Trophoblast cell (in vitro differentiated cells and primary cell): ENCODE measurements at regions not wholly inside any gene's neighbourhood (a gene's known extent, or its start where the extent isn't known, plus 50 kb on each side); places are given as distances from the start of the nearest gene placed in this dataset.

Experiments used
- DNase-seq, 2 donors: peaks; one replicate each; pipeline ENCODE4 v3.0.0-alpha.2; 2016
- H2AFZ ChIP-seq: 2 replicates; pipeline ENCODE4 v1.6.1; 2013; ENCODE audit warnings: low read length, moderate library complexity, mild to moderate bottlenecking; ENCODE audit not compliant: insufficient read depth, poor library complexity
- H2AK5ac ChIP-seq: 2 replicates; pipeline ENCODE4 v1.6.1; 2013; ENCODE audit warnings: mild to moderate bottlenecking, low read length
- H2BK120ac ChIP-seq: 2 replicates; pipeline ENCODE4 v1.6.1; 2013; ENCODE audit warnings: low read length, mild to moderate bottlenecking, moderate library complexity; ENCODE audit not compliant: insufficient read depth, poor library complexity
- H2BK12ac ChIP-seq: 2 replicates; pipeline ENCODE4 v1.6.1; 2013; ENCODE audit warnings: mild to moderate bottlenecking, low read length, moderate library complexity
- H2BK5ac ChIP-seq: 2 replicates; pipeline ENCODE4 v1.6.1; 2013; ENCODE audit warnings: low read length, low read depth, moderate library complexity, mild to moderate bottlenecking; ENCODE audit not compliant: poor library complexity
- H3K14ac ChIP-seq: 2 replicates; pipeline ENCODE4 v1.6.1; 2013; ENCODE audit warnings: mild to moderate bottlenecking, low read length
- H3K18ac ChIP-seq: 2 replicates; pipeline ENCODE4 v1.6.1; 2013; ENCODE audit warnings: mild to moderate bottlenecking, low read length
- H3K23ac ChIP-seq: 2 replicates; pipeline ENCODE4 v1.6.1; 2013; ENCODE audit warnings: low read length
- H3K27ac ChIP-seq: 2 replicates; pipeline ENCODE4 v1.5.1; 2013; ENCODE audit warnings: low read depth, mild to moderate bottlenecking, inconsistent platforms, low read length, moderate library complexity
- H3K27me3 ChIP-seq: 2 replicates; pipeline ENCODE4 v1.6.1; 2013; ENCODE audit warnings: inconsistent platforms, mild to moderate bottlenecking, low read length, moderate library complexity; ENCODE audit not compliant: insufficient read depth
- H3K36me3 ChIP-seq, 2 experiments: 1 replicate in 1 of 2; 2 replicates in 1 of 2; pipeline ENCODE4 v1.6.1; 2013; ENCODE audit warnings: low read length in 2 of 2, mild to moderate bottlenecking in 2 of 2, moderate library complexity in 1 of 2; ENCODE audit not compliant: insufficient read depth in 2 of 2, control insufficient read depth in 1 of 2
- H3K4ac ChIP-seq: 2 replicates; pipeline ENCODE4 v1.6.1; 2013; ENCODE audit warnings: low read depth, mild to moderate bottlenecking, low read length, moderate library complexity
- H3K4me1 ChIP-seq, 2 experiments: 1 replicate in 1 of 2; 2 replicates in 1 of 2; pipeline ENCODE4 v1.6.1; 2013; ENCODE audit warnings: low read length in 2 of 2, mild to moderate bottlenecking in 2 of 2, moderate library complexity in 1 of 2; ENCODE audit not compliant: insufficient read depth in 2 of 2, control insufficient read depth in 1 of 2
- H3K4me2 ChIP-seq: 2 replicates; pipeline ENCODE4 v1.6.1; 2013; ENCODE audit warnings: inconsistent platforms, mild to moderate bottlenecking, low read length, moderate library complexity
- H3K4me3 ChIP-seq: 2 replicates; pipeline ENCODE4 v1.5.1; 2013; ENCODE audit warnings: mild to moderate bottlenecking, low read depth, low read length, inconsistent platforms
- H3K79me1 ChIP-seq: one replicate; pipeline ENCODE4 v1.6.1; 2013; ENCODE audit warnings: low read length
- H3K79me2 ChIP-seq: 2 replicates; pipeline ENCODE4 v1.6.1; 2013; ENCODE audit warnings: low read length, mild to moderate bottlenecking; ENCODE audit not compliant: control insufficient read depth, insufficient read depth, poor library complexity
- H3K9ac ChIP-seq: 2 replicates; pipeline ENCODE4 v1.6.1; 2013; ENCODE audit warnings: mild to moderate bottlenecking, low read length
- H3K9me3 ChIP-seq: 2 replicates; pipeline ENCODE4 v1.6.1; 2013; ENCODE audit warnings: low read depth, mild to moderate bottlenecking, control low read depth, inconsistent platforms, low read length; ENCODE audit not compliant: insufficient read depth
- H4K12ac ChIP-seq: 2 replicates; pipeline ENCODE4 v1.6.1; 2013; ENCODE audit warnings: low read depth, mild to moderate bottlenecking, low read length, moderate library complexity
- H4K8ac ChIP-seq: 2 replicates; pipeline ENCODE4 v1.6.1; 2013; ENCODE audit warnings: low read depth, mild to moderate bottlenecking, low read length, moderate library complexity
- H4K91ac ChIP-seq: one replicate; pipeline ENCODE4 v1.6.1; 2013; ENCODE audit warnings: low read depth, mild to moderate bottlenecking, low read length, moderate library complexity
- WGBS: extraction: QIAGEN DNeasy Blood & Tissue Kit; methylation state at CpG from one replicate; pipeline ENCODE4 v1.1.7; 2013; ENCODE audit warnings: missing lambda C conversion rate; ENCODE audit not compliant: insufficient read length, insufficient coverage; ENCODE audit errors: extremely low coverage; 5-methylcytosine and 5-hydroxymethylcytosine counted together

DNA sequence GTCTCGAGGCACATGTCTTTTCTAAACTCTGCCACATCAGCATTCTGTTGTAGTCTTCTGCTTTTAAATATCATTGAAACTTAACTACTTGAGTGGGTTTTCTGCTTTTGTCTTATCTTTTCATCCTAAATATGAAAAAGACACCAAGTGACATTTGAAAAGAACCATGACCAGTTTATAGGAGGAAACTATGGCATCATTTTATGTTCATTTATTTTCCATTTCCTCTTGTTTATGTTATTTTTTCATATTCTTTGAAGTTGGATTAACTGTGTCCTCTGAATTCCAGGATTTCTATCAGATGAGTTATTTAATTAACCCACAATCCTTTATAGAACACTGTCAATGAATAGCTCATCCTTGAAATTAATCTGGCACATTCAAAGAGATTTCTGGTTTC is 93.4 kb upstream of the ARHGAP28 start:
- Histone ChIP-seq H2AK5ac (no peak overlapping the region), H3K4me2 (no peak overlapping the region), H2BK12ac (no peak overlapping the region), H2BK5ac (no peak overlapping the region), H3K23ac (no peak overlapping the region), H3K14ac (no peak overlapping the region), H3K4me3 (no peak overlapping the region), H2BK120ac (no peak overlapping the region), H3K79me2 (no peaks in the 10 kb centered on the region), H3K27me3 (no peaks in the 10 kb centered on the region), H3K4me1 (no peaks in the 10 kb centered on the region), H3K4ac (no peak overlapping the region), H4K8ac (no peak overlapping the region), H3K36me3 (no peaks in the 10 kb centered on the region), H3K18ac (no peak overlapping the region), H3K9me3 (no peaks in the 10 kb centered on the region), H4K12ac (no peak overlapping the region), H4K91ac (no peak overlapping the region), H3K79me1 (no peaks in the 10 kb centered on the region), H3K27ac (no peak overlapping the region), H3K9ac (no peak overlapping the region), H2AFZ (no peak overlapping the region)
- no peak for DNase-seq
- no CpG with 5 or more reads among the region's 1 CpG for WGBS

DNA sequence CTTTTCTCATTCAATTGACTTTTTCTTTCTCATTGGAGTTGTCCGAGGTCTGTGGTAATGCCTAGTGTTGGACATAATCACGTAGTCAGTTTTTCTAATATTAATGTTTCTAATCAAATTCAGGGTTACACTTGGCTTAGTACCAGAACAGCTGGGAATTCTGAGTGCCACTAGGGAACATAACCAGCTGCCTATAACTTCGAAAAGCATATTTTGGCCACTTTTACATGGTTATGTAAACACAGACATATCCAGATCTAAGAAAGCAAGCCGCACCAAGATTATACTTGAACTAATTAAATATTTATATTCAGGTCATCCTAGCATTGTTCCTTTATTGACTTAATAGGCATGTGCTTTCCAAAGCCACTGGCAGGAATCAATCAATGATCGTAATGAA is 91.1 kb upstream of the ARHGAP28 start:
- no peak overlapping the region for H2BK5ac ChIP-seq
- H2AFZ ChIP-seq: no peak overlapping the region
- no peak overlapping the region for H3K23ac ChIP-seq
- H2BK12ac ChIP-seq: no peak overlapping the region
- no peak overlapping the region for H3K27ac ChIP-seq
- no peak for DNase-seq
- H4K91ac ChIP-seq: no peak overlapping the region
- WGBS: no CpG with 5 or more reads among the region's 5 CpGs
- no peaks in the 10 kb centered on the region for H3K4me1 ChIP-seq
- no peak overlapping the region for H3K18ac ChIP-seq
- H3K4ac ChIP-seq: no peak overlapping the region
- H3K9me3 ChIP-seq: no peaks in the 10 kb centered on the region
- H3K9ac ChIP-seq: no peak overlapping the region
- no peaks in the 10 kb centered on the region for H3K27me3 ChIP-seq
- H2BK120ac ChIP-seq: no peak overlapping the region
- H3K4me3 ChIP-seq: no peak overlapping the region
- no peak overlapping the region for H4K8ac ChIP-seq
- H3K14ac ChIP-seq: no peak overlapping the region
- H3K79me1 ChIP-seq: no peaks in the 10 kb centered on the region
- no peak overlapping the region for H4K12ac ChIP-seq
- H3K36me3 ChIP-seq: no peaks in the 10 kb centered on the region
- H3K4me2 ChIP-seq: no peak overlapping the region
- H3K79me2 ChIP-seq: no peaks in the 10 kb centered on the region
- no peak overlapping the region for H2AK5ac ChIP-seq

GRCh38 chr18:6639305-6639704 is 90.2 kb upstream of the ARHGAP28 start:
- Histone ChIP-seq H3K14ac (no peak overlapping the region), H3K4me2 (no peak overlapping the region), H3K79me2 (no peaks in the 10 kb centered on the region), H2AK5ac (no peak overlapping the region), H3K79me1 (no peaks in the 10 kb centered on the region), H4K12ac (no peak overlapping the region), H3K36me3 (no peaks in the 10 kb centered on the region), H2BK12ac (no peak overlapping the region), H3K18ac (no peak overlapping the region), H3K27ac (no peak overlapping the region), H2AFZ (no peak overlapping the region), H3K4ac (no peak overlapping the region), H4K8ac (no peak overlapping the region), H2BK120ac (no peak overlapping the region), H3K27me3 (no peaks in the 10 kb centered on the region), H4K91ac (no peak overlapping the region), H3K4me1 (no peaks in the 10 kb centered on the region), H3K9me3 (no peaks in the 10 kb centered on the region), H3K9ac (no peak overlapping the region), H3K4me3 (no peak overlapping the region), H2BK5ac (no peak overlapping the region), H3K23ac (no peak overlapping the region)
- no peak for DNase-seq
- WGBS: no CpG with 5 or more reads among the region's 4 CpGs

GRCh38 chr18:6644836-6645627 is 84.5 kb upstream of the ARHGAP28 start:
- Histone ChIP-seq H4K12ac (no peak overlapping the region), H3K79me2 (no peaks in the 10 kb centered on the region), H2AFZ (no peak overlapping the region), H3K27ac (no peak overlapping the region), H4K91ac (no peak overlapping the region), H3K14ac (no peak overlapping the region), H2AK5ac (no peak overlapping the region), H3K9me3 (no peaks in the 10 kb centered on the region), H3K23ac (no peak overlapping the region), H3K4me1 (peaks cover 7 to 8% of the 10 kb centered on the region in 2 experiments), H2BK12ac (peak overlapping the region; percentile 70), H3K4ac (no peak overlapping the region), H4K8ac (no peak overlapping the region), H3K27me3 (no peaks in the 10 kb centered on the region), H3K4me2 (no peak overlapping the region), H3K4me3 (no peak overlapping the region), H2BK120ac (no peak overlapping the region), H2BK5ac (no peak overlapping the region), H3K36me3 (no peaks in the 10 kb centered on the region), H3K18ac (no peak overlapping the region), H3K79me1 (peaks cover 4% of the 10 kb centered on the region), H3K9ac (no peak overlapping the region)
- no peak for DNase-seq
- no CpG with 5 or more reads among the region's 10 CpGs for WGBS
